Esophagus squamous epithelium (tissue), 4 donors: ENCODE measurements at regions not wholly inside any gene's neighbourhood (a gene's known extent, or its start where the extent isn't known, plus 50 kb on each side); places are given as distances from the start of the nearest gene placed in this dataset.

Source experiments
- CTCF ChIP-seq, 6 experiments: fragments of 450-650 bp in 4 of 6; fragments of 200-600 bp in 2 of 6; sonication (generic) in 2 of 6; IDR thresholded peaks; one replicate each; pipeline ENCODE4 v1.5.1; 2016 to 2019; ENCODE audit warnings: antibody characterized with exemption in 6 of 6, mild to moderate bottlenecking in 4 of 6, moderate library complexity in 4 of 6
- POLR2A ChIP-seq, 4 donors: fragments of 450-650 bp; IDR thresholded peaks; one replicate each; pipeline ENCODE4 v1.6.1; 2017; ENCODE audit warnings: antibody characterized with exemption in 4 of 4, mild to moderate bottlenecking in 4 of 4, moderate library complexity in 3 of 4

GRCh38 chr9:129500161-129500862 lies 120.6 kb downstream of the C9orf50 start:
- TF ChIP-seq POLR2A (IDR thresholded peaks at IDR 0.05) (no peak), CTCF (IDR thresholded peaks at IDR 0.05) (no peak)
